HUES64 (cell line): ENCODE measurements at regions not wholly inside any gene's neighbourhood (a gene's known extent, or its start where the extent isn't known, plus 50 kb on each side); places are given as distances from the start of the nearest gene placed in this dataset.

Experiments used
- H3K27ac ChIP-seq: 2 replicates; pipeline ENCODE4 v1.7.0; 2013; ENCODE audit warnings: low read depth, low read length, inconsistent platforms
- H3K27me3 ChIP-seq: 2 replicates; pipeline ENCODE4 v1.6.1; 2013; ENCODE audit warnings: mild to moderate bottlenecking, low read length; ENCODE audit not compliant: insufficient read depth
- H3K36me3 ChIP-seq: 2 replicates; pipeline ENCODE4 v1.6.1; 2013; ENCODE audit warnings: mild to moderate bottlenecking, low read length; ENCODE audit not compliant: insufficient read depth
- H3K4me1 ChIP-seq: 2 replicates; pipeline ENCODE4 v1.6.1; 2013; ENCODE audit warnings: mild to moderate bottlenecking, low read length, moderate library complexity; ENCODE audit not compliant: insufficient read depth
- H3K4me3 ChIP-seq: 2 replicates; pipeline ENCODE4 v1.5.1; 2013; ENCODE audit warnings: mild to moderate bottlenecking, low read length, moderate library complexity
- H3K9ac ChIP-seq: 2 replicates; pipeline ENCODE4 v1.6.1; 2013; ENCODE audit warnings: mild to moderate bottlenecking, low read depth, low read length
- H3K9me3 ChIP-seq: 2 replicates; pipeline ENCODE4 v1.6.1; 2013; ENCODE audit warnings: low read depth, low read length; ENCODE audit not compliant: insufficient read depth
- WGBS: fragments of 150-250, 120-280 bp; methylation state at CpG from one replicate; pipeline ENCODE4 v1.1.7; 2013; ENCODE audit warnings: missing lambda C conversion rate; 5-methylcytosine and 5-hydroxymethylcytosine counted together

DNA sequence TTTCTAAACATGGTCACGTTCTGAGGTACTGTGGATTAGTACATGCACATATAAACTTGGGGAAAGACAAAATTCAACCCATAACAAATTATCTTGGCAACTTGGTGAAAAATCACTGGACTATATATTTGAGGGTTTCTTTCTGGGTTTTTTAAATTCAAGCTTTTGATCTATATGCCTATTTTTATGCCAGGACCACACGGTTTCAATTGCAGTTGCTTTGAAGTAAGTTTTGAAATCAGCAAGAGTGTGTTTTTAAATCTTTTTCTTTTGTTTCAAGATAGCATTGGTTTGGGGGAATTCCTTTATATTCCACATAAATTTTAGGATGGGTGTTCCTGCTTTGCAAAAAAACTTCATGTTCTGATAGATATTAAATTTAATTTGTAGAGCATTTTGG, 406.4 kb upstream of the VWC2 start:
- Histone ChIP-seq H3K27ac (no peak overlapping the region), H3K9ac (no peak overlapping the region), H3K36me3 (no peaks in the 10 kb centered on the region), H3K4me1 (no peaks in the 10 kb centered on the region), H3K9me3 (no peaks in the 10 kb centered on the region), H3K4me3 (no peak overlapping the region), H3K27me3 (no peaks in the 10 kb centered on the region)
- WGBS = 90% methylated on average over 2 of the region's 2 CpGs

DNA sequence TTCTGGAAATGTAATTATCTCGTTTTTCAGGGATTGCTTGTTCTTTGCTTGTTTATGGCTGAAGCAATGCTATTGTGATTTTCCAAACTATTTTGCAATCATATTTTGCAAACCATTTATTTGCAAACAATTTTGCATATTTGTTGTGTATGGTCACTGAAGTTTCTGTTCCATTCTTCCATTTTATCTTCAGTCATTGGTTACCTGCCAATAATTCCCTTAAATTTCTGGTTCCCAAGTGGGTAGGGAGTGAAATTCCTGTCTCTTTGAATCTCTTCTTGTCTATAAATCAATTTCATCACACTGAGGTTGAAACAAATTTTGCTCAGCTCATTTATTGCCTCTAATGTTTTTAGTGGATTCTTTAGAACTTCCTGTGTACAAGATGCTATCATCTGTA, 401.7 kb upstream of the VWC2 start:
- H3K27me3 ChIP-seq = no peaks in the 10 kb centered on the region
- H3K4me3 ChIP-seq = no peak overlapping the region
- WGBS = 94% methylated on average over 1 of the region's 1 CpG
- H3K27ac ChIP-seq = no peak overlapping the region
- H3K36me3 ChIP-seq = no peaks in the 10 kb centered on the region
- no peak overlapping the region for H3K9ac ChIP-seq
- H3K9me3 ChIP-seq = no peaks in the 10 kb centered on the region; the same call in 1 of the 2 replicates
- H3K4me1 ChIP-seq = no peaks in the 10 kb centered on the region

- Histone ChIP-seq H3K36me3 (no peaks in the 10 kb centered on the region), H3K27me3 (no peaks in the 10 kb centered on the region), H3K9me3 (peaks cover 20% of the 10 kb centered on the region), H3K9ac (no peak overlapping the region), H3K27ac (no peak overlapping the region), H3K4me3 (no peak overlapping the region), H3K4me1 (no peaks in the 10 kb centered on the region)
- 71% methylated on average over 2 of the region's 2 CpGs for WGBS
Measured at GRCh38 chr7:49376817-49377375, 396.5 kb upstream of the VWC2 start.

GRCh38 chr7:49386792-49387191, 386.6 kb upstream of the VWC2 start:
- WGBS = 100% methylated on average over 1 of the region's 1 CpG
- no peak overlapping the region for H3K4me3 ChIP-seq
- H3K27me3 ChIP-seq = no peaks in the 10 kb centered on the region
- no peak overlapping the region for H3K27ac ChIP-seq
- H3K4me1 ChIP-seq = peaks cover 10% of the 10 kb centered on the region; the same call in 1 of the 2 replicates
- peaks cover 13% of the 10 kb centered on the region; the same call in 1 of the 2 replicates for H3K9me3 ChIP-seq
- H3K9ac ChIP-seq = no peak overlapping the region
- no peaks in the 10 kb centered on the region for H3K36me3 ChIP-seq

- peak overlapping the region; percentile 5; the same call in 1 of the 2 replicates for H3K9ac ChIP-seq
- H3K4me3 ChIP-seq = no peak overlapping the region
- 77% methylated on average over 7 of the region's 7 CpGs for whole genome bisulfite sequencing
- H3K9me3 ChIP-seq = peaks cover 13% of the 10 kb centered on the region; the same call in 1 of the 2 replicates
- H3K4me1 ChIP-seq = peaks cover 5% of the 10 kb centered on the region; the same call in 1 of the 2 replicates
- H3K27ac ChIP-seq = peak overlapping the region; percentile 20; the same call in 1 of the 2 replicates
- no peaks in the 10 kb centered on the region for H3K27me3 ChIP-seq
- no peaks in the 10 kb centered on the region for H3K36me3 ChIP-seq
Measured at GRCh38 chr7:49389871-49390479, 383.5 kb upstream of the VWC2 start.

DNA sequence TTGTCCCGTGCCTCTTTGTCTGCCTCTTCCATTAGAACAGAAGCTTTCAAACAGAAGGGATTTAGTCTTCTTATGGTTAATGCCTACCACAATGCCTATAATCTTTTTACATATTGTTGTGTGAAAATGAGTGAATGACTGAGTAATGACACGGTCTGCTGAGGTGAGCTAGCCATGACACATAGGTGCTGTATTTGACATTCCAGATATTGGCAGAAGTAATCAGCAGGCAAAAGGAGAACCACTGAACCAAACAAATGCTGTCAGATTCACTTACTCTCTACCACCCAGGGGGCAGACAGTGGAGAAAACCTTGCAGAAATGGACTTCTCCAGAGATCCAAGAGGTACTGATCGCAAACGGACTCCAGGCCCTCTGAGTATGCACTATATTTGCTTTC, 377.2 kb upstream of the VWC2 start:
- Histone ChIP-seq H3K27me3 (no peaks in the 10 kb centered on the region), H3K9ac (no peak overlapping the region)

DNA sequence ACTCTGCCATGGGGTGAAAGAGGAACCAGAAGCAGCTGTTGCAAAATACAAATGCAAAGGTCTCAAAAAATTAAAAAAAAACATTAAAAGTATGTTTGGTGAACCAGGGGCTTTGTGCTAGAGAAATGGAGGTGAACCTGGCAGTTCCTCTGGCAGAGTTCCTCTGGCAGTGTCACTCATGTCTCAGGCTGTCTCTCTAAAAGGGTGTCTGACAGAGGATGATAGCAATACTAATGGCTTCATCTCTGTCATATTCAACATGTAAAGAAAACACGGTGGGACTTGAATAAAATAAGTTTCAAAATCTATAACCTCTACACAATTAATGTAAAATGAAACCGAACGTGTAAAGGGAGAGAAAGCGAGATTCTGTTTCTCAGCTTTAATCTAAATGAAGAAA, 375.7 kb upstream of the VWC2 start:
- no peak overlapping the region for H3K4me3 ChIP-seq
- H3K27me3 ChIP-seq = no peaks in the 10 kb centered on the region
- WGBS = 100% methylated on average over 1 of the region's 4 CpGs
- no peak overlapping the region for H3K9ac ChIP-seq
- H3K27ac ChIP-seq = no peak overlapping the region
- no peaks in the 10 kb centered on the region for H3K36me3 ChIP-seq
- no peaks in the 10 kb centered on the region for H3K4me1 ChIP-seq
- no peaks in the 10 kb centered on the region for H3K9me3 ChIP-seq

More for the DNA sequence above, 377.2 kb upstream of the VWC2 start:
- 92% methylated on average over 4 of the region's 4 CpGs for WGBS
- H3K27ac ChIP-seq = no peak overlapping the region
- no peaks in the 10 kb centered on the region for H3K4me1 ChIP-seq
- no peaks in the 10 kb centered on the region for H3K36me3 ChIP-seq
- H3K9me3 ChIP-seq = no peaks in the 10 kb centered on the region
- H3K4me3 ChIP-seq = no peak overlapping the region

- WGBS = 91% methylated on average over 4 of the region's 5 CpGs
- Histone ChIP-seq H3K36me3 (no peaks in the 10 kb centered on the region), H3K9me3 (no peaks in the 10 kb centered on the region), H3K4me1 (no peaks in the 10 kb centered on the region), H3K4me3 (no peak overlapping the region), H3K9ac (no peak overlapping the region), H3K27ac (no peak overlapping the region), H3K27me3 (no peaks in the 10 kb centered on the region)
Measured at GRCh38 chr7:49398236-49398635, 375.2 kb upstream of the VWC2 start.

DNA sequence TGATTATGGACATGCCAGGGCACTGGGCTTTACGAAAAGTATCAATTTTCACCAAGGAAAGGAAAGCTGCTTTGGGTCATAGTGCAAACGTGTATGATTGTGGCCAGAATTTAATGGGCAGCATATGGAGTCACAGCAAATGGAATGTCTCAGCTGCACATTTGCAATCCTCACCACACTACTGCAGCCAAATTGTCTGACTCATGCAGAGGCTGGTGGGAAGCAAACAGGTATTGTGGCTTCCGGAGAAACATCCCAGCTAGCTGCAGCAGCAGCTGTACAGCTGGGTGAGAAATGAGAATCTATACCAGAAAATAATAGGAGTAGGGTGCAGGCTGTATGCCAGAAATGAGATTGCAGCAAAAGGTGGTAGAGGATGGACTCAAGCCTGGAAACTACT, 374.7 kb upstream of the VWC2 start:
- no peaks in the 10 kb centered on the region for H3K27me3 ChIP-seq
- no peaks in the 10 kb centered on the region for H3K36me3 ChIP-seq
- no peak overlapping the region for H3K4me3 ChIP-seq
- H3K9me3 ChIP-seq = no peaks in the 10 kb centered on the region
- H3K9ac ChIP-seq = no peak overlapping the region
- WGBS = 90% methylated on average over 3 of the region's 3 CpGs
- H3K4me1 ChIP-seq = no peaks in the 10 kb centered on the region
- H3K27ac ChIP-seq = no peak overlapping the region

DNA sequence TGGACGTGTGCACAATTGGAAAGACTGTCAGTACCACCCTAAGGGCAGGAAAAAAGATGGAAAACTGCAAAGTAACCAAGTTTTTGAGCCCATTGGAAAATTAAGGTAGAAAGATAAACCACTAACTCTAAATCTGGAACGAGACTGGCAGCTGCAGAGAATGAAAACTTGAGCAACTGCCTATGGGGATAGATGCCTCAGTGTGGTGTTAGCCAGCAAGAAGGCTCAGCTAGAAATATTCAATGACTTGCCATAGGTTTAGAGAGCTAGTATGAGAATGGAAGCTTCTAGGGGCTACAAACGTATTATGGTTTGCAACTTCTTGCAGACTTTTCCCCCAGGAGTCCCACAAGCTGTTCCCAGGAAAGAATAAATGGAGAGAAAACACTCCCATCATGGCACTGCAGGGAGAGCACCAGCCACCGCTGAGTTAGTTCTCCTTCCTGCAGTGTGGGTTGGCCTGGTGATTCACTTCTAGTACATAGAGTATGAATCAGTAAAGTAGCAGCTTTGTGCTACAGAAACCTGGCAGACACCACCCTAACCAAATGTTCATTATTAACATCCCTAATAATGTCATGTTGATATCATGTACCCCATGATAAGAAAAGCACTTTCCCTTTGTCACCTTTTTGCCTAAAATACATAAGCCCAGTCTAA, 372.4 kb upstream of the VWC2 start:
- Histone ChIP-seq H3K4me3 (no peak overlapping the region), H3K4me1 (no peaks in the 10 kb centered on the region), H3K27me3 (no peaks in the 10 kb centered on the region), H3K36me3 (no peaks in the 10 kb centered on the region), H3K9ac (no peak overlapping the region), H3K27ac (no peak overlapping the region), H3K9me3 (no peaks in the 10 kb centered on the region)
- WGBS = 84% methylated on average over 4 of the region's 4 CpGs

DNA sequence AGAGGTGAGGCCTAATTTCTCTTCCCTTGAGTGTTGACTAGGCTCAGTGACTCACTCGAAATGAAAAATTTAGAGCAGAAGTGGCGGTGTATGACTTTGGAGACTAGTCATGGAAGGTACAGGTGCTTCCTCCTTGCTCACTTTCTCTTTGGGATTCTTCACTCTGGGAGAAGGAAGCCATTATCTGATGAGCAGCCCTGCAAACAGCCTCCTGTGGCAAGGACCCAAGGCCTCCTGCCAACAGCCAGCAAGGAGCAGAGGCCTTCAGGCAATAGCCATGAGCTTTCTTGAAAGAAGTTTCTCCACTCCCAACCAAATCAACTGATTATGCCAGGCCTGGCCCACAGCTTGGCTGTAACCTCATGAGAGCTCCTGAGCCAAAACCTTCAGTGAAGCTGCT, 369.6 kb upstream of the VWC2 start:
- Histone ChIP-seq H3K9me3 (no peaks in the 10 kb centered on the region), H3K36me3 (no peaks in the 10 kb centered on the region), H3K27me3 (no peaks in the 10 kb centered on the region), H3K4me3 (no peak overlapping the region), H3K4me1 (no peaks in the 10 kb centered on the region), H3K27ac (no peak overlapping the region), H3K9ac (no peak overlapping the region)
- WGBS = 89% methylated on average over 2 of the region's 2 CpGs
